Medulla oblongata (tissue), 1 donor: ENCODE measurements at regions not wholly inside any gene's neighbourhood (a gene's known extent, or its start where the extent isn't known, plus 50 kb on each side); places are given as distances from the start of the nearest gene placed in this dataset.
A peak's percentile ranks its signal among the peaks of the same experiment; 100 is the strongest.

Experiments used
- DNase-seq: peaks from one replicate; pipeline ENCODE4 v3.0.0-alpha.2; 2015; ENCODE audit errors: extremely low spot score

DNA sequence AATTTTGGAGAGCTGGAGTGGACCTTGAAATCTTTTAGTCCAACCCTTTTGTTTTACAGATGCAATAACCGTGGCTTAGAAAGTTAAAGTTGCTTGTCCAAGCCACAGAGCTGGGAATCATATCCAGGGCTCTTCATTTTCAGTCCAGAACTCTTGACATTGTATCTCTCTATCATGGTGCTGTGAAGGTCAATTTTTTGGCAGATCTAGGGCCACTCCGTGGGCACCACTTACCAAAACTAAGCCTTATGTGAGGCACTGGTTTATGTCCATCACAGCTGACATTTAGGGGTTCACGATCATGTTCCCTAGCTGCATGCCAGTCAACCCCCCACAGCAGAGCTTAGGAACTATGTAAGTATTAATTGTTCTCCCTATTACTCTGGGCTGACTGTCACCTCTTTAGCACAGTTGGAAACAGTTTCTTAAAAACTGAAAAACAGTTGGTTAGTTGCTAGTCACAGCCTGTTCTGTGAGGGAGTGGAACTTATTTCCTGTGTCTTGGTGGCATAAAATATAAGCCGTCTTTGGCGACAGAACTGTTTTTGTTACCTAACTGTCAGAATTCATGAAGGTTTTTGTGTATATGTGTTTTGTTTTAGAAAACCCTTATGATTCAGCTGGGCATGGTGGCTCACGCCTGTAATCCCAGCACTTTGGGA lies 189.6 kb upstream of the UMPS start:
- no peak for DNase-seq

DNA sequence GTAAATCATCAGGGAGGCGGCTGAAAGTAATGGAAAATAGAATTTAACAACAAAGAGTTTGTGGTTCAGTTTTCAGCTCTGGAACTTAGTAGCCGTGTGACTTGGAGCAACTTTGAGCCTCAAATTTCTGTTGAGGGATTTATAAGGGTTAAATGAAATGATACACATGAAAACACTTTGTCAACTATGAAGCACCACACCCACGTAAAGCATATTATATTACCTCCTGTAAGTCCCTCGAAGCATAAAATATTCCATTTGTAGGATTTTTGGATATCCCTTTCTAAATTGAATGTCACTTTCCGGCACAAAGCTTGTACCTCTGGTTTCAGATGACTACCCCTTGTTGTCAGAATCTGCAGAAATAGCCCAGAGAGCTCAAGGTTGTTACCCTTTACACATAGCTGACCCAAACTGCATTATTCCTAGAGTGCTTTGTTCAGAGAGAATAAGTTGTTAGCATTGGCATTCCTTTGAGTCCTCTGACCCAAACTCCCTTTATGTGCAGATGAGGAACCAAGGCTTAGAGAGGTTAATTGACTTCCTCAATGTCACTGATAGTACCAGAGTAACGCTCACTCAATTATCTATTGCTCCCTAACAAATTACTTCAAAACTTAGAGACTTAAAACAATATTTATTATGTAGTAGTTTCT lies 187.9 kb upstream of the UMPS start:
- no peak for DNase-seq

DNA sequence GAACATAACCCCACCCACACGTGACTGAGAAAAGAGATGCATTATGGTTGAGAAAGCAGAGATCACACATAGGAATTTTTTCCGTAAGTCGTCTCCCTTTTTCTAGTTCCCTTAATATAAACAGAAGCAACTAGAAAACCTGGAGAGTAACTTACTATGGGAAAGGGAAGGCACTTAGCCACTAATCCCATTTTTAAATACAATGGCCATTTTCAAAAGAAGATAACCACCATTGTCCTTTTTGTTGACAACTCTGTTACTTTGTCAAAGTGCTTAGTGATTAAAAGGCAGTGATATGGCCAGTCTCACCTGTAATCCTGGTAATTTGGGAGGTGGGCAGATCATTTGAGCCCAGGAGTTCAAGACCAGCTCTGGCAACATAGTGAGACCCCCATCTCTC lies 184.4 kb upstream of the UMPS start:
- no peak for DNase-seq

DNA sequence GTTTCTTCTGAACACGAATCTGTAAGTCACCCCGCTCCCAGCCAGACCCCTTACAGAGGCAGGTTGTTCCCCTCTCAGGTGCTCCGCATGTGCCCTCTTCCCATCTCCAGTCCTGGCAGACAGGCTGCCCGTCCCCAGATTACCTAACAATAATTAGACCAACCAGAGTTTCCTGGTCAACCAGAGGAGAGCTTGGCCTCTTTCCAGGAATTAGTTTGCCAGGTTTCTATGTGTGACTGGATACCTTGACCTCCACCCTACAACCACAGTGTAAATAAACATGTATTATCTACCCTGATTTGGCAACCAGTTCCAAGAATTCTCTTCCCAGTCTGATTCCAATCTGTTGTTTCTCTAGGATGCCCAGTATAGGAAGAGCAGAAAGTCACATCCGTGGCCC lies 178.0 kb upstream of the UMPS start:
- DNase-seq = no peak

DNA sequence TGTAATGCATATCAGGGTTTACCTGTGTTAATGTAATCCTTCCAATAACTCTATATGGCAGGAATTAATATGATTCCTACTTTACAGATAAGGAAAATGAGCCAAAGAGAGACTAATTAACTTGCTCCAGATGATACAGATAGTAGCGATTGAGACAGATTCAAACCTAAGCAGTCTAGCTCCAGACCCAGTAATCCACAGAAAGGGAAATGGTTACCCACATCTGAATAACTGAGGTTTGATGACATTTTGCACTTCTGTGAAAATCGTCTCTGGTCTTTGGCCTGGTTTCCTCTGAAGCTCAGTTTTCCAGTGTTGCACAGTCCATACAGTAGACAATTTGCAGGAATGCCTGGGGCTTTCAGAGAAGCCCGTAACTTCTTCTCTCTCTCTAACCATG lies 177.1 kb upstream of the UMPS start:
- DNase-seq = no peak

DNA sequence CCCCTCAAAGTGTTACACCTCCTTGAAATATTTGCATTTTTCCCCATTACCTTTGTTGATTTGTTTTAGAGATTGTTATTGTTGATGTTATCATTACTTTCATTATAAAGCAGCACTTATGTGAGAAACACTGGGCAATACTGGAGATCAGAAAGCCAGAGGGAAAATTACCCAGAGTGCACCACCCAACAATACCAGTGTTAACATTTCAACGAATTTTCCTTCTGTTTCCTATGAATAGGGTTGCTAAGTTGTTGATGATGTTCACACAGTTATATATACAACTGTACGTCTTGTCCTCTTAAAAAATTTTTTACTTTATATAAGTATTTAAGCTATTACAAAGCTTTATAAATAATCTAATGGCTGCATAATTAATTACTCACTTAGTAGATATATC lies 173.6 kb upstream of the UMPS start:
- DNase-seq = no peak

DNA sequence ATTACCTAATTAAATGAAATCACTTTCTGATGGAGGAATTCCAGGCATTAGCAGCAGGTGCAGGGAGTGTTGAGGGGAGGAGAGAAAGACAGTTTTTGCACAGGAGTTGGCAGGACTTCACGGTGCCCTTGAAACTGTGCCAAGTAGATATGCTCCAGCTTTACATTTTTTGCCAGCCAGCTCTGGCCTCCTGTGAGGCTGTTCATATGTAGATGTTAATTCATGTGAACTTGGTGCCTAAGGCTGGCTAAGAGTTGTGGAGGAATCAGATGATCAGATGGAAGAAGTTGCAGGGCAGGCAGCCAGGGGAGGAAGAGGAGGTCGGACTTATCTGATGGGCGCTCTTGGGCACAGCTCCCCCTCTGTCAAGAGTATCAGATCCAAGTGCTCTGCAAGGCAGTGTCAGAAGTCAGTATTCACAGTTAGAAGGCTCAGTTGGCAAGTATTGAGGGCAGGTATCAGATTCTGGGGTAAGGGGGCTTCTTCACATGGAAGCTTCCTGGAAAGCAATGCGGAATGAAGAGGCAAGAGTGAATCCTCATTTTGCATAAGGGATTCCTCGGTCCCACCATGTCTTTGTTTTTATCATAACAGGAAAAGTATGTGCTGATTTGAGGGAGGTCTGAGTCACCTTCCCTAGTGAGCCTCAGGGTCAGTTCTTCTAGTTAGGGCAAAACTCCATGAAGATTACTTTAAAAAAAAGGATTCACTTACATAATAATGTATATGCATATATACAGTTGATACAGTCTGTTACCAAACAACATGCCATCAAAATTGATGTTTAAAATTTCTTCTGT lies 172.6 kb upstream of the UMPS start:
- no peak for DNase-seq

DNA sequence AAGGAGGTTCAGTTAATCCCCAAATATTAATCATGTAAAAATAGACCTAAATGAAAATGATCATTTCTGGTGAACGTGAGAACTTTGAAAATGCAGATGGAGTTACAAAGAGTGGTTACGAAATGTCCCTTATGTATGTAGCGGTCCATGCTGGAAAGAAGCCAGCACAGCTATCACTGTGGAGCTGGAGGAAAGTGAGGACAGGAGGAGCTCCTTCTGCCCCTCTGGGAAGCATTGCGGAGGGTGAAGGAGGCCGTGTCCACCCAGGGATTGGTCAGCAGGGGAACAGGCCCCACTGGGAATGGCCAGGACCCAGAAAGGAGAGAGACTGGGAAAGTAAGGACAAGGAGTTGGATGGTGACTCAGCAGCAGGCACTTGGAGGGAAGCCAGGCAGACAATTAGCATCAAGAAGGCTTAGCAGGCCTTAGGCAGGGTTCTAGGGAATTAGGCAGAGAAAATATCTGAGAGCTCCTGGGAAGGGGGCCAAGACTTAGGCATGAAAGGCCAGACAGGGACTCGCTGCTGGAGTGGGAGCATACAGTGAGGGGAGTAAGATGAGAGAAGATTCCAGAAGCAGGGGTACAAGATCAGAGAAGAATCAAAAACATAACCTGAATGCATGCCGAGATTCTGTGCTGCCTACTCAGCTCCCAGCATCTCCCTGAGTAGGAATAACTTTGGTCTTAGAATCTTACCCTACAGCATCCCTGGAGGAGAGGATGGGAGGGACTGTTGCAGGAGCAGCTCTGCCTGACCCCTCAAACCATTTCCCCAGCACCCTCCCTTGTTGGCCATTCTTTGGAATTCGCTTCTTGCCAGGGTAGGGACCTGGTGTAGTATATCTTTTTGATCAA lies 171.0 kb upstream of the UMPS start:
- DNase-seq = peak; percentile 80

DNA sequence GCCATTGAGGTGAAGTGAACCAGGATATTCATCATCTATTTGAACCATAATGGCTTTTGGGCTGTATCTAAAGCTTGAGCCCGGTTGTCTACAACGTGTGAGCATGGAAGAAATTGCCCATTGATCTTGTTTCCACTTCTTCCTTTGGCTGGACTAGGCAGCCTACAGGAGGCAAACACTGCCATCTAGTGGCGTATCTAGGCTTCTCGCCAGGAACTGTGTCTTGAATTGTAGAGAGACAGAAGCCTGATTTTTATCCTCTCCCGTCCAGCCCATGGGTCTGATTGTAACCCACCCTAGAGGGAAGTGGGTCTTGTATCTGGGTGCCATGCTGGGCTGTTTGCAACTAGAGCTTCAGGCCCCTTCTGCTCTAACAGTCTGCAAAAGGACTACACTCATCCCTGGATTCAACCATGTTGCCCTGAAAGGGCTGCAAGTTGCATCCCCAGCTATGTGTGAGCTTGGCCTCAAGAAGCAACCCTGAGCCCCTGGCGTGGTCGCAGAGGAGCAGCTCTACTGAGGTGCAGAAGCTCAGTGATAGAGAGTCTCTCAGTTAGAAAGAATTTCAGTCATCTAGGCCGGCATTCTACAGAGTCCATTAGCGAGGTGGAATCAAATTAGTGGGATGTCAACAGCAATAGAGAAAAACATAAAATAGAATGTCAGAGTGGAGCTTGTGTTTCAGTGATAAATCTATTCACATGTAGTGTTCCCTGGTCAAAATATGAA lies 170.2 kb upstream of the UMPS start:
- DNase-seq = peak; percentile 92

DNA sequence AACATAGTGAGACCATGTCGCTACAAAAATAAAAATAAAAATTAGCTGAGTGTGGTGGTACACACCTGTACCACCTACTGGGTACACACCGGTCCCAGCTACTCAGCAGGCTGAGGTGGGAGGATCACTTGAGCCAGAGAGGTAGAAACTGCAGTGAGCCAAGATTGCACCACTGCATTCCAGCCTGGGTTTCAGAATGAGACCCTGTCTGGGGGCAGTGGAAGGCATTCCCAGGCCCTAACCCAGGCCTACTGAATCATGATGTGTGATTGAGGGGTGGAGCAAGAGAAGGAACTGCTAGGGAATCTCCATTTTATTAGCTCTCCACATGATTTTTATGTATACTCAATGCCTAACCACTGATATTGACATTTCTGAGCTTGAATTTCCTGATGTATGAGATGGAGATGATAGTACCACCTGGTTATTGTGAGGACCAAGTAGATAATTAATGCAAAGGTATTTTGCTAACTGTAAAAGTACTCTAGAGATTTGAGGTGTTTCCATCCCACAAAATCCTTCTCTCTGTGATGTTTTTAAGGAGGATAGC lies 169.5 kb upstream of the UMPS start:
- no peak for DNase-seq

DNA sequence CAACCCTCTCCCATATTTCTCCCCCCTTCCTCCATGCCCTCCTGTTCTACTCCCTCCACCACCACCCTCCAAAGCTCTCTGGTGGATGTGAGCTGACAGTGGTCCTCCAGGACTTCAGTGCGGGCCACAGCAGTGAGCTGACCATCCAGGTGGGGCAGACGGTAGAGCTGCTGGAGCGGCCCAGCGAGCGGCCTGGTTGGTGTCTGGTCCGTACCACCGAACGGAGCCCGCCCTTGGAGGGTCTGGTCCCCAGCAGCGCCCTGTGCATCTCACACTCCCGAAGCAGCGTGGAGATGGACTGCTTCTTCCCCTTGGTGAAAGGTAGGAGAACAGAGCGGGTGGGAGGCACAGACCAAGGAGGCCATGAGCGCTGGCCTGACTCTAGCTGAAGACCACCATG lies 167.5 kb upstream of the UMPS start:
- no peak for DNase-seq

DNA sequence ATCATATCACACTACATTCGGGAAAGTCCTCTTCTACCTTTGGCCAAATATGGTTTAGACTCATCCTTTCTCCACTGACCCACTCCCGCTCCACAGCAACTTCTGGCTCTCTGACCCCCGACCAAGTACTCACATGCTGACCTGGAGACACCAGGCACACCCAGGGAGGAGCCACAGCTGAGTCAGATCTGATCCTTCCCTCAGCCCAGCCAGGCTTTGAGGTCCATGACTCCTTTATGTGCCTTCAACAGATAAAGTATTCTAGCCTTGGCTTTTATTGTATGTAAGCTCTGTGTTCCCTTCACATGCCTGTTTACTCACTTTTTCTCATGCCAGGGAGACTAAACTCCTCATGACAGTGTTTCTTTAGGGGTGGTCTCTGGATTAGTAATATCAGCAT lies 166.9 kb upstream of the UMPS start:
- no peak for DNase-seq

DNA sequence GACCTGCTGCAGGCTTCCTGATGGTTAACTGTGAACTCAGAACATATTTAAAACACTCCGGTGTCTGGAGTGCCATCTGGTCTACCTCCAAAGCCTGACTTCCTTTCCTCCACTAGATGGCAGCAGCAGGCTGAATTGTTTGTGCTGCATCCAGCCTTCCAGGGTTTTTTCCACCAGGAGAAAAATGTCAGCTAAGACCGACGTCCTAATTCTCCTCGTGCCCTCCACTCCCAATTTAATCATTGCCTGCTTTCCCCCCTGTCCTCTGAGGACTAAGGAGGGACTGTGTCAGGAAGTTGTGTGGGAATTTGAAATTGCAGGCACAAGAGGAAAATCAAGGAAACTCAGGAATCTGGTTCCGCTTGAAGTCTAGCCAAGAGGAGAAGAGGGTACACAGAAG lies 165.2 kb upstream of the UMPS start:
- DNase-seq = peak; percentile 90

DNA sequence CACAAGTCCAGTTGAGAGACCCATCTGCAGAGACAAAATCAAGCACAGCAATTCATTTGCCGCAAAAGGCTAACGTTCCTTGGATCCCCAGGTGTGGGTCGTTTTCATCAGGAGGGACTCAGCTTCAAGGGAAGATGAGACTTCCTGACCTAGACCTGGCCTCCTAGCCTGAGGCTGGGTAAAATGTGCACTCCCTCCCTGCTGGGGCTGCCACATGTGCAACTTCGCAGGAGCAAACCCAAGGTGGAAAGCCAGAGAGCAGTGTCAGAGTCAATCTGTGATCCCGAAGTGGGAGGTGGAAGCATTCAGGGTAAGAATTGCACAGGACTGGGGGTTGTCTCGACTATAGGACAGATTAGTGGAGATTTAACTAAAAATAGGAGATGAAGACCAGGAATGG lies 164.7 kb upstream of the UMPS start:
- DNase-seq = no peak

DNA sequence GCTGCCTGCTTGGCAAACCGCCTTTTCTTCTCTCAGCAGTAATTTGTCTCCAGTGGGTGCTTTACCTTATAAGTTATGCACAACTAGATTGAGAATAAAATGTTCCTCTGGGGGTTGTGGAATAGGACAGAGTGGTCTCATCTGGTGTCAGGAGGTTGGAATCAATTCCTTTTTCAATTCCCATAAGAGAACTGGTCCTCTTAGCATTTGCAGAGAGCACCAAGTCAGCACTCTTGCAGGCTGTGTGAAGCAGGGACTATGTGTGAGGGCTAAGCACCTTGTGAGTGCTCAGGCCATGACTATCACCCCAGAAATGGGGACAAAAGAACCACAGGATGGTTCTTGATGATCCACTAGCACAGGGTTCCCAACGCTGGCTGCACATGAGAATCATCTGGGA lies 163.6 kb upstream of the UMPS start:
- no peak for DNase-seq

DNA sequence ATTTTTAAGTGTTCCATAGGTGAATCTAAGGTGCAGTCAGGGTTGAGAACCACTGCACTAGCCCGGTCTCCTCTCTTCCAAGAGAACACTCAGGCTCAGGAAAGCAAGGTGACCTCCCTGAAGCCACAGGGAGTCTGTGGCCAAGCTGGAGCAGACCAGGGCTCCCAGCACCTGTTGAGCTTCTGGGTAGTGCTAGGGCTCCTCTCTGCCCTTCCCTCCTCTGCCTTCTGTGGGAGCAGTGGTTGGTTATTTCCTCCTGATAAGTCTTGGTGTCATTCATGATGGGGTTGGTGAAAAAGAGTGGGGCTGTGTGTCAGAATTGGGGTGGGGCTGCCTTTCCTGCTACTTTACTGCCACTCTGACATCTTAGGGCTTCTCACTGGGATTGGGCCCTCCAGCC lies 163.1 kb upstream of the UMPS start:
- DNase-seq = no peak

DNA sequence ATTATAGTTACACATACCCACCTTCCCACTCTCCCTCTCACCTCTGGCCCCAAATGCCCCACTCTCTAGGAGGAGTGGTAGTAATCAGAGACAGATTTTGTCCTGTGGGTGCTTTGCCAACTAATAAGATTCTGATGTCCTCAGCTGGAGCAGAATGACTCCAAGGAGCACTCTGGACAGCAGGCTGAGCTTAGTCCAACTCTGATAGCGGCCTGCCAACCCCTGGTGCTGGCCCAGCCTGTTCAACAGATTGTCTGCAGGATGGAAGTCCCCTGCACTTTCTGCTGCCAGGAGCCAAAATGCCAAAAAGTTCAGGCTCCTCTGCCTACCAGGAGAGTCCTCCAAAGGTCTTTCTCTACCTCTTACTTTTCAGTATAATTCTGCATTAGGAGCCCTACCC lies 160.5 kb upstream of the UMPS start:
- DNase-seq = no peak

DNA sequence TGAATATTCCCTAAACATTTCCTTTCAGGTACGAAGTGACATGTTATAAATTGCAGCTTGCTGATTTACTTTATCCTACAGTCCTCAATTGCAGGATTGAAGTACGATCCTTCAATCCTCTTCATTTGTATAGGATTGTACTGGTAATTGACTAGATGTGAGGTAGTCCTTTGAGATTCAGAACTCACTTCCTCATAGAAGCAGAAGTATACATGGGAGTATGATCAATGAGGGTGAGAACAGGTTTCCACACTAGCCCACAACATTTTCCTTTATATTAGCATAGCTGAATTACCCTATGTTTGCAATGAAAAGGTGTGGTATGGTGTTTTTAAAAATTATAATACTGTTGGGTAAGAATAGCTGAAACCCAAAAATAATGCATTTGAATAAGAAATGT lies 160.0 kb upstream of the UMPS start:
- DNase-seq = no peak

DNA sequence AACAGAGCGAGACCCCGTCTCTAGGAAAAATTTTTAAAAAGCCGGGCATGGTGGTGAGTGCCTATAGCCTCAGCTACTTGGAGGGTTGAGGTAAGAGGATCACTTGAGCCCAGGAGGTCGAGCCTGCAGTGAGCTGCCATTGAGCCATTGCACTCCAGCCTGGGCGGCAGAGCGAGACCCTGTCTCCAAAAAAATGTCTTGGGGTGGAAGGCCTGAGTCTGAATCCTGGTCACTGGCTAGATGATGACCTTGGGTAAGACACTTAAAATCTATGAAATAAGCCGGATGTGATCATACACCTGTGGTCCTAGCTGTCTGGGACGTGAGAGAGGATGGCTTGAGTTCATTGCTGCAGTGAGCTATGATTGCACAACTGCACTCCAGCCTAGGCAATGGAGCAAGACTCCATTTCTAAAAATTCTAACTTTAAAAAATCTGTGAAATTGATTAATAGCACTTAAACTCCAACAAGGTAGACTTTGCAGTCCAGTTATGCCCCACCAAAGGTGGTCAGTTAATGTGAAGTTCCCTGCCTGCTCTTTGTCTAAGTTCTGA lies 157.3 kb upstream of the UMPS start:
- no peak for DNase-seq

DNA sequence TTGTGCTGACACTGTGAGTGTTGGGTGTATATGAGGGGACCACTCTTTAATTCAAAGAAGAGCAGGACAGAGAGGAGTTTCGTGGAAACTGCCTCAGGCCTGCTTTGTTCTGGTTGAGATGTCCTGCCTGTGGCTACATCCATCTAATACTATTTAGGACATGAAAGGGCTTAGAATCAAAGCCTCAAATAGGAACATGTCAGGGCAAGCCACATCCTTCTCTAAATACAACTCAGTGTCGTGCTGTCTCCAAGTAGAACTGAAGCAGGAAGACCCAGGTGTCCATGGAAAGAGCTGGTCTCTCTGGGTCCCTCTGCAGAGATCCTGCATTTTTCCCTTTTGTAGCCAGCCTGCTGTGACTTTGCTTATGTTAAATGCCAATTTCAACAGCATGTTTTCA lies 156.2 kb upstream of the UMPS start:
- no peak for DNase-seq
